EH (cell line): ENCODE measurements at regions not wholly inside any gene's neighbourhood (a gene's known extent, or its start where the extent isn't known, plus 50 kb on each side); places are given as distances from the start of the nearest gene placed in this dataset.

Experiments used
- DNase-seq: peaks from one replicate; pipeline ENCODE4 v3.0.0-alpha.2; 2015; ENCODE audit warnings: low read depth

- peak; percentile 63 for DNase-seq
These were observed 1021.0 kb downstream of the MCTP2 start for GRCh38 chr15:95252404-95252803.

GRCh38 chr15:95254263-95254662 is 1022.9 kb downstream of the MCTP2 start:
- DNase-seq, result no peak

- peak; percentile 85 for DNase-seq
These were observed 1028.2 kb downstream of the MCTP2 start for GRCh38 chr15:95259513-95259912.

GRCh38 chr15:95259965-95260364 is 1028.6 kb downstream of the MCTP2 start:
- no peak for DNase-seq

GRCh38 chr15:95260856-95261255 is 1029.5 kb downstream of the MCTP2 start:
- DNase-seq, result no peak

GRCh38 chr15:95261546-95261945 is 1030.2 kb downstream of the MCTP2 start:
- no peak for DNase-seq

- DNase-seq, result no peak
These were observed 1030.6 kb downstream of the MCTP2 start for GRCh38 chr15:95261968-95262367.

- peak; percentile 94 for DNase-seq
These were observed 1031.7 kb downstream of the MCTP2 start for GRCh38 chr15:95262866-95263564.

- peak; percentile 59 for DNase-seq
These were observed 1032.4 kb downstream of the MCTP2 start for GRCh38 chr15:95263751-95264150.

GRCh38 chr15:95265419-95265997 is 1034.1 kb downstream of the MCTP2 start:
- no peak for DNase-seq

GRCh38 chr15:95266451-95267061 is 1035.2 kb downstream of the MCTP2 start:
- DNase-seq, result peak; percentile 99

GRCh38 chr15:95267481-95267880 is 1036.1 kb downstream of the MCTP2 start:
- peak; percentile 53 for DNase-seq

GRCh38 chr15:95269242-95270183 is 1038.2 kb downstream of the MCTP2 start:
- DNase-seq, result peak; percentile 77

GRCh38 chr15:95274101-95274500 is 1042.7 kb downstream of the MCTP2 start:
- DNase-seq, result no peak

- DNase-seq, result peak; percentile 99
These were observed 1045.9 kb downstream of the MCTP2 start for GRCh38 chr15:95277266-95277665.

- peak; percentile 57 for DNase-seq
These were observed 1047.3 kb downstream of the MCTP2 start for GRCh38 chr15:95278532-95279245.

GRCh38 chr15:95279277-95280019 is 1048.1 kb downstream of the MCTP2 start:
- DNase-seq, result no peak

- peak; percentile 35 for DNase-seq
These were observed 1049.3 kb downstream of the MCTP2 start for GRCh38 chr15:95280711-95281110.

- peak; percentile 84 for DNase-seq
These were observed 1049.0 kb upstream of the NR2F2 start for GRCh38 chr15:95281470-95281869.

GRCh38 chr15:95284492-95284891 is 1046.0 kb upstream of the NR2F2 start:
- no peak for DNase-seq

- peak; percentile 75 for DNase-seq
These were observed 1045.5 kb upstream of the NR2F2 start for GRCh38 chr15:95284933-95285421.
